ENCODE measurements at regions not wholly inside any gene's neighbourhood (a gene's known extent, or its start where the extent isn't known, plus 50 kb on each side); places are given as distances from the start of the nearest gene placed in this dataset.

DNA sequence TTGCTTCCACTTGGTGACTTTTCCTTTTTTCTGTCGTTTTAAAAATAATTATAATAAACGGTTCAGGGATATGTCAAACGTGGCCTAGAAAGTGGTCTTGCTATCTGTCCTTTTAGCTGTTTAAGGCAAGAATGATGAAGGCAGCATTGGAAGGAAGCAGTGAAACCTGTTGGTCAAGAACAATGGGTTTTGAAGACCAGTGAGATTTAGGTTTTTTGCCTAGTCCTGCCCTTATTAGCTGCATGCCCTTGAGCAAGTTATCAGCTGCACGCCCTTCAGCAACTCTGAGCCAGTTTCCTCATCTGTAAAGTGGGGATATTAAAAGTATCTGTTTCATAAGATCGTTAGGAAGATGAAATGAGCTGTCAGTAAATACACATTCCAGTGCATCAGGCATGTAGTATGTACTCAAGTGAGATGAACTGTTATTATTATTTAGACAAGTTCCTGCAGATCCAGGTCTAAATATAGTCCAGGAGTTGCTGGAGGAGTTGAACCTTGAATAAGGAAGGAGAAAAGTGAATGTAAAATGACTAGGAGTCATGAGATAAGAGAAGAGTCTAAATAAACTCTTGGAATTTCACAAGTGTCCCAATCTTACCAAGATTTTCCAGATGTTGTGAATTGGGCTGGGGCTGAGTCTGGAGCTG is 90.8 kb upstream of the HSD17B12 start:
- no peaks in the 10 kb centered on the region for H3K27me3 ChIP-seq (ENCODE audit: control insufficient read depth, low read length)
- H3K27ac ChIP-seq (ENCODE audit: low read depth, low read length), result no peak overlapping the region
- H3K4me3 ChIP-seq (ENCODE audit: low read length), result no peak overlapping the region
- peaks cover 11% of the 10 kb centered on the region for H3K4me1 ChIP-seq (ENCODE audit: control insufficient read depth, low read length)
- no peaks in the 10 kb centered on the region for H3K9me2 ChIP-seq (replicated peaks; ENCODE audit: control insufficient read depth, low read length)
- H3K36me3 ChIP-seq (ENCODE audit: control insufficient read depth, low read length), result no peaks in the 10 kb centered on the region
- no peaks in the 10 kb centered on the region for H3K9me3 ChIP-seq (ENCODE audit: control insufficient read depth, insufficient read depth, low read length)
- 0 out of 2 replicates have a peak, but pooled peaks cover 2% of the 10 kb centered on the region for H3F3A ChIP-seq (ENCODE audit: control insufficient read depth, insufficient read depth)
- H4K20me1 ChIP-seq (ENCODE audit: control insufficient read depth, insufficient read depth, low read depth, low read length), result no peaks in the 10 kb centered on the region
- no peaks in the 10 kb centered on the region for H3K79me2 ChIP-seq (ENCODE audit: control insufficient read depth, low read length)
- TF ChIP-seq, protein P1, sequence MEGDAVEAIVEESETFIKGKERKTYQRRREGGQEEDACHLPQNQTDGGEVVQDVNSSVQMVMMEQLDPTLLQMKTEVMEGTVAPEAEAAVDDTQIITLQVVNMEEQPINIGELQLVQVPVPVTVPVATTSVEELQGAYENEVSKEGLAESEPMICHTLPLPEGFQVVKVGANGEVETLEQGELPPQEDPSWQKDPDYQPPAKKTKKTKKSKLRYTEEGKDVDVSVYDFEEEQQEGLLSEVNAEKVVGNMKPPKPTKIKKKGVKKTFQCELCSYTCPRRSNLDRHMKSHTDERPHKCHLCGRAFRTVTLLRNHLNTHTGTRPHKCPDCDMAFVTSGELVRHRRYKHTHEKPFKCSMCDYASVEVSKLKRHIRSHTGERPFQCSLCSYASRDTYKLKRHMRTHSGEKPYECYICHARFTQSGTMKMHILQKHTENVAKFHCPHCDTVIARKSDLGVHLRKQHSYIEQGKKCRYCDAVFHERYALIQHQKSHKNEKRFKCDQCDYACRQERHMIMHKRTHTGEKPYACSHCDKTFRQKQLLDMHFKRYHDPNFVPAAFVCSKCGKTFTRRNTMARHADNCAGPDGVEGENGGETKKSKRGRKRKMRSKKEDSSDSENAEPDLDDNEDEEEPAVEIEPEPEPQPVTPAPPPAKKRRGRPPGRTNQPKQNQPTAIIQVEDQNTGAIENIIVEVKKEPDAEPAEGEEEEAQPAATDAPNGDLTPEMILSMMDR (IDR thresholded peaks at IDR 0.05; ENCODE audit: low read depth, low read length, poor library complexity, severe bottlenecking), result no peak
- no peak for TF ChIP-seq EZH2phosphoT487 (IDR thresholded peaks at IDR 0.05; ENCODE audit: borderline replicate concordance, low read length)
- H3K4me2 ChIP-seq (ENCODE audit: low read length), result no peak overlapping the region

DNA sequence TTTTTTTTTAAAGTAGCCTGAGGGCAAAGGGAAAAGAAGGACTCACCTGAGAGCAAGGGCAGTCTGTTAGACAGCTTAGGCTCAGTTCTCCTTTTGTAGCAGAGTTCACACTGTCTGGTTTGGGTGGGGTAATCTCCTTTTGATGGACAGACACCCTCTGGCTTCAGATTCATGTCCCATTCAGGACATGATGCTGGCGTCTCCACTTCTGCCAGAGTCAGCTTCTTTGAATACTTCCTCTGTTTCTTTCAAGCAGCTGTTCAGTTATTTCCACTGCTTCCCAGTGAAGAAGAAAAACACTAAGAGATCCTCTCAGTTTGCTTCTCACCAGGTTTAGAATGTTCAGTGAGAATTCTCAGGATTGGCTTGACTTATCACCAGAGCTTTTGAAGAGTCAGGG is 79.0 kb upstream of the HSD17B12 start:
- no peak overlapping the region for H3K4me3 ChIP-seq (ENCODE audit: low read length)

DNA sequence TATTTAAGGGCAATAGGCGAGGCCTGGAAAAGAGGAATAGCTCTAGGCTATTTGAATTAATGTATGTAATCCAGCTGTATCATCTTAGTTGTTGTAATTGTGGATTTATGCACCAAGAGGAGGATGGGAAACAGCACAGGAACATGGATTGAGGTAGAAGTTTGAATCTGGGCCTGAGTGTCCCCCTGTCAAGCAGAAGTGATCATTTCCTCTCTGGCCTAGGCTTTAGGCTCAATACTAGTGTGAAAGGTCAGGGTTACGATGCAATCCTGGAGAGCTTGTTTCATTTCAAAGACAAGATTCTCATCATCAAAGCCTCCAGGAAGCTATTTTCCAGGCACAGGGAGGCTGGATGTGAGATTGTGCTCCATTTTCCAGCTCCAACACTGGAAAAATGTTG is 77.9 kb upstream of the HSD17B12 start:
- peaks cover 5% of the 10 kb centered on the region; the same call in 1 of the 2 replicates for H3K27me3 ChIP-seq (ENCODE audit: control insufficient read depth, low read length)
- no peaks in the 10 kb centered on the region for H3K4me1 ChIP-seq (ENCODE audit: control insufficient read depth, low read length)
- H3K27ac ChIP-seq (ENCODE audit: low read depth, low read length), result no peak overlapping the region
- H3K36me3 ChIP-seq (ENCODE audit: control insufficient read depth, low read length), result no peaks in the 10 kb centered on the region
- TF ChIP-seq, protein P1 (IDR thresholded peaks at IDR 0.05; ENCODE audit: low read depth, low read length, poor library complexity, severe bottlenecking), result no peak
- TF ChIP-seq EZH2phosphoT487 (IDR thresholded peaks at IDR 0.05; ENCODE audit: borderline replicate concordance, low read length), result no peak
- no peaks in the 10 kb centered on the region for H4K20me1 ChIP-seq (ENCODE audit: control insufficient read depth, insufficient read depth, low read depth, low read length)
- no peaks in the 10 kb centered on the region for H3K79me2 ChIP-seq (ENCODE audit: control insufficient read depth, low read length)
- no peaks in the 10 kb centered on the region for H3K9me2 ChIP-seq (replicated peaks; ENCODE audit: control insufficient read depth, low read length)
- H3K4me3 ChIP-seq (ENCODE audit: low read length), result no peak overlapping the region
- no peaks in the 10 kb centered on the region for H3K9me3 ChIP-seq (ENCODE audit: control insufficient read depth, insufficient read depth, low read length)
- no peaks in the 10 kb centered on the region for H3F3A ChIP-seq (ENCODE audit: control insufficient read depth, insufficient read depth)
- no peak overlapping the region for H3K4me2 ChIP-seq (ENCODE audit: low read length)

More for the DNA sequence above, 79.0 kb upstream of the HSD17B12 start:
- Histone ChIP-seq H4K20me1 (ENCODE audit: control insufficient read depth, insufficient read depth, low read depth, low read length) (no peaks in the 10 kb centered on the region), H3F3A (ENCODE audit: control insufficient read depth, insufficient read depth) (no peaks in the 10 kb centered on the region), H3K4me1 (ENCODE audit: control insufficient read depth, low read length) (no peaks in the 10 kb centered on the region), H3K79me2 (ENCODE audit: control insufficient read depth, low read length) (no peaks in the 10 kb centered on the region), H3K36me3 (ENCODE audit: control insufficient read depth, low read length) (no peaks in the 10 kb centered on the region), H3K9me2 (replicated peaks; ENCODE audit: control insufficient read depth, low read length) (no peaks in the 10 kb centered on the region), H3K9me3 (ENCODE audit: control insufficient read depth, insufficient read depth, low read length) (no peaks in the 10 kb centered on the region), H3K27me3 (ENCODE audit: control insufficient read depth, low read length) (peaks cover 5% of the 10 kb centered on the region; the same call in 1 of the 2 replicates), H3K4me2 (ENCODE audit: low read length) (no peak overlapping the region), H3K27ac (ENCODE audit: low read depth, low read length) (no peak overlapping the region)
- TF ChIP-seq, protein P1 (IDR thresholded peaks at IDR 0.05; ENCODE audit: low read depth, low read length, poor library complexity, severe bottlenecking), result no peak
- no peak for TF ChIP-seq EZH2phosphoT487 (IDR thresholded peaks at IDR 0.05; ENCODE audit: borderline replicate concordance, low read length)

All from DOHH2 (cell line).